Common myeloid progenitor, CD34-positive (primary cell): ENCODE measurements at regions not wholly inside any gene's neighbourhood (a gene's known extent, or its start where the extent isn't known, plus 50 kb on each side); places are given as distances from the start of the nearest gene placed in this dataset.

Source experiments
- CTCF ChIA-PET: fragments of 350-600 bp; sonication (Branson Sonifier 250); formaldehyde crosslinking; loops from one replicate; lab custom pipeline; 2021; ENCODE audit warnings: antibody characterized with exemption; lab: Charles Lee
- POLR2A ChIA-PET: fragments of 350-600 bp; sonication (Branson Sonifier 250); formaldehyde crosslinking; loops from one replicate; lab custom pipeline; 2021; ENCODE audit warnings: antibody characterized with exemption; lab: Charles Lee
- DNase-seq, 3 donors: peaks; one replicate each; pipeline versions ENCODE4 v3.0.0 to v3.0.0-alpha.2; 2013
- H3K27ac ChIP-seq, 2 experiments: 1 replicate in 1 of 2; 2 replicates in 1 of 2; pipeline ENCODE4 v1.7.0; 2013; ENCODE audit warnings: inconsistent platforms in 2 of 2, low read length in 2 of 2, mild to moderate bottlenecking in 2 of 2, low read depth in 1 of 2, moderate library complexity in 1 of 2; ENCODE audit not compliant: severe bottlenecking in 2 of 2, insufficient read depth in 1 of 2, poor library complexity in 1 of 2
- H3K27me3 ChIP-seq, 5 experiments: replicated peaks in 2 of 5; 1 replicate in 3 of 5; 2 replicates in 2 of 5; pipeline versions ENCODE4 v1.6.1 to v1.7.0; 2013; ENCODE audit warnings: low read length in 4 of 5, mild to moderate bottlenecking in 2 of 5, moderate library complexity in 2 of 5, inconsistent platforms in 1 of 5; ENCODE audit not compliant: insufficient read depth in 5 of 5, control insufficient read depth in 4 of 5
- H3K36me3 ChIP-seq, 4 experiments: 1 replicate in 2 of 4; 2 replicates in 2 of 4; pipeline versions ENCODE4 v1.6.1 to v1.7.0; 2013; ENCODE audit warnings: low read length in 3 of 4, control low read depth in 1 of 4, mild to moderate bottlenecking in 1 of 4; ENCODE audit not compliant: control insufficient read depth in 4 of 4, insufficient read depth in 4 of 4
- H3K4me1 ChIP-seq, 4 experiments: 1 replicate in 3 of 4; 2 replicates in 1 of 4; pipeline versions ENCODE4 v1.6.1 to v1.7.1; 2013; ENCODE audit warnings: low read length in 3 of 4, mild to moderate bottlenecking in 3 of 4, control low read depth in 1 of 4, inconsistent platforms in 1 of 4, moderate library complexity in 1 of 4; ENCODE audit not compliant: control insufficient read depth in 4 of 4, insufficient read depth in 4 of 4; ENCODE audit errors: control extremely low read depth in 1 of 4
- H3K4me3 ChIP-seq, 7 experiments: 1 replicate in 4 of 7; 2 replicates in 3 of 7; pipeline versions ENCODE4 v1.5.1 to v1.7.0; 2013; ENCODE audit warnings: mild to moderate bottlenecking in 7 of 7, low read length in 6 of 7, moderate library complexity in 6 of 7, inconsistent platforms in 2 of 7, low read depth in 2 of 7, control low read depth in 1 of 7; ENCODE audit not compliant: insufficient read depth in 4 of 7, control insufficient read depth in 1 of 7; ENCODE audit errors: extremely low read depth in 1 of 7
- H3K9me3 ChIP-seq, 5 experiments: 1 replicate in 4 of 5; 2 replicates in 1 of 5; pipeline versions ENCODE4 v1.6.1 to v1.7.1; 2013; ENCODE audit warnings: low read length in 4 of 5, mild to moderate bottlenecking in 2 of 5, inconsistent platforms in 1 of 5, low read depth in 1 of 5, moderate library complexity in 1 of 5; ENCODE audit not compliant: control insufficient read depth in 4 of 5, insufficient read depth in 2 of 5; ENCODE audit errors: control extremely low read depth in 1 of 5
- WGBS: methylation state at CpG from one replicate; pipeline ENCODE4 v1.1.5; 2013; ENCODE audit not compliant: insufficient coverage; 5-methylcytosine and 5-hydroxymethylcytosine counted together

- Histone ChIP-seq H3K4me3 (no peak overlapping the region), H3K27me3 (peaks cover 0 to 36% (median 2%) of the 10 kb centered on the region in 5 experiments), H3K9me3 (no peaks in the 10 kb centered on the region), H3K36me3 (no peaks in the 10 kb centered on the region), H3K4me1 (peaks cover 1 to 32% (median 22%) of the 10 kb centered on the region in 4 experiments), H3K27ac (no peak overlapping the region)
- CTCF ChIA-PET = interaction anchor here (1.0 kb wide), 1 partner anchor 9 kb away, joined by 3 read pairs; no protein-coding TSS in a partner anchor
- POLR2A ChIA-PET = no interaction called here
- 97% methylated on average over 23 of the region's 27 CpGs for WGBS
- no peak for DNase-seq
Observed at GRCh38 chr20:62554898-62555641, 79.3 kb upstream of the GATA5 start.

- no peak overlapping the region for H3K4me3 ChIP-seq
- WGBS = 92% methylated on average over 23 of the region's 29 CpGs
- no peaks in the 10 kb centered on the region for H3K9me3 ChIP-seq
- DNase-seq = no peak
- CTCF ChIA-PET = interaction anchor here (0.8 to 1.1 kb wide), 3 partner anchors 9 to 15 kb away, joined by 3 read pairs; no protein-coding TSS in a partner anchor
- no peaks in the 10 kb centered on the region for H3K36me3 ChIP-seq
- peaks cover 5 to 33% (median 20%) of the 10 kb centered on the region in 4 experiments for H3K4me1 ChIP-seq
- H3K27me3 ChIP-seq = peaks cover 0 to 31% (median 2%) of the 10 kb centered on the region in 5 experiments
- no peak overlapping the region for H3K27ac ChIP-seq
- POLR2A ChIA-PET = no interaction called here
Observed at GRCh38 chr20:62555642-62556420, 80.0 kb upstream of the GATA5 start.

- H3K4me3 ChIP-seq = no peak overlapping the region
- H3K36me3 ChIP-seq = no peaks in the 10 kb centered on the region
- CTCF ChIA-PET = interaction anchor here (0.8 kb wide), 1 partner anchor 20 kb away, joined by 3 read pairs; no protein-coding TSS in a partner anchor
- H3K9me3 ChIP-seq = no peaks in the 10 kb centered on the region
- H3K27me3 ChIP-seq = peaks cover 0 to 17% (median 2%) of the 10 kb centered on the region in 5 experiments
- WGBS = 87% methylated on average over 14 of the region's 14 CpGs
- POLR2A ChIA-PET = no interaction called here
- DNase-seq = no peak
- peaks cover 7 to 34% (median 26%) of the 10 kb centered on the region in 4 experiments for H3K4me1 ChIP-seq
- H3K27ac ChIP-seq = no peak overlapping the region
Observed at GRCh38 chr20:62557462-62557861, 81.7 kb upstream of the GATA5 start.

GRCh38 chr20:62557999-62558408 lies 82.2 kb upstream of the GATA5 start:
- H3K4me1 ChIP-seq = peaks cover 7 to 39% (median 31%) of the 10 kb centered on the region in 4 experiments
- CTCF ChIA-PET = interaction anchor here (0.8 kb wide), 1 partner anchor 19 kb away, joined by 3 read pairs; no protein-coding TSS in a partner anchor
- no peak for DNase-seq
- peaks cover 0 to 12% (median 0%) of the 10 kb centered on the region in 5 experiments for H3K27me3 ChIP-seq
- H3K9me3 ChIP-seq = no peaks in the 10 kb centered on the region
- H3K36me3 ChIP-seq = no peaks in the 10 kb centered on the region
- POLR2A ChIA-PET = no interaction called here
- H3K27ac ChIP-seq = no peak overlapping the region
- no peak overlapping the region for H3K4me3 ChIP-seq
- WGBS = 96% methylated on average over 13 of the region's 14 CpGs

- H3K4me1 ChIP-seq = peaks cover 7 to 47% (median 35%) of the 10 kb centered on the region in 4 experiments
- H3K27me3 ChIP-seq = peaks cover 0 to 5% (median 0%) of the 10 kb centered on the region in 5 experiments
- H3K4me3 ChIP-seq = no peak overlapping the region
- H3K9me3 ChIP-seq = no peaks in the 10 kb centered on the region
- no peak overlapping the region for H3K27ac ChIP-seq
- 96% methylated on average over 12 of the region's 17 CpGs for WGBS
- ChIA-PET POLR2A (no interaction called here), CTCF (interaction anchor here (0.7 to 1.0 kb wide), 2 partner anchors 18 to 58 kb away, joined by 3 read pairs; no protein-coding TSS in a partner anchor)
- no peaks in the 10 kb centered on the region for H3K36me3 ChIP-seq
- DNase-seq = no peak
Observed at GRCh38 chr20:62558779-62559178, 83.0 kb upstream of the GATA5 start.

- Histone ChIP-seq H3K4me1 (peaks cover 7 to 49% (median 35%) of the 10 kb centered on the region in 4 experiments), H3K36me3 (no peaks in the 10 kb centered on the region), H3K9me3 (no peaks in the 10 kb centered on the region), H3K27me3 (no peaks in the 10 kb centered on the region), H3K4me3 (no peak overlapping the region), H3K27ac (no peak overlapping the region)
- ChIA-PET POLR2A (no interaction called here), CTCF (interaction anchor here (1.3 kb wide), 1 partner anchor 9 kb away, joined by 3 read pairs; no protein-coding TSS in a partner anchor)
- WGBS = 58% methylated on average over 3 of the region's 6 CpGs
- no peak for DNase-seq
Observed at GRCh38 chr20:62560162-62560561, 82.1 kb upstream of the SLCO4A1 start.
